ENCODE measurements at regions not wholly inside any gene's neighbourhood (a gene's known extent, or its start where the extent isn't known, plus 50 kb on each side); places are given as distances from the start of the nearest gene placed in this dataset.
"Not testable (repeated sequence)": the region's sequence is repeated elsewhere in the genome, so short reads cannot be mapped to it uniquely, and the experiment has no call there.

GRCh38 chr18:55974521-55974920 is 386.5 kb upstream of the TCF4 start:
- no peaks in the 10 kb centered on the region for H3K9me3 ChIP-seq
- no peaks in the 10 kb centered on the region for H3K36me3 ChIP-seq
- intact Hi-C loops (cut with DNase I): no loop called here

GRCh38 chr18:55968550-55968949 is 380.6 kb upstream of the TCF4 start:
- H3K36me3 ChIP-seq: no peaks in the 10 kb centered on the region
- no peaks in the 10 kb centered on the region for H3K4me1 ChIP-seq
- intact Hi-C loops (cut with DNase I): no loop called here
- DNase-seq (no peak), ATAC-seq (no peak)
- H3K9me3 ChIP-seq: no peaks in the 10 kb centered on the region
- H3K4me3 ChIP-seq: no peak overlapping the region
- H3K27me3 ChIP-seq: no peaks in the 10 kb centered on the region
- no peak for TF ChIP-seq CTCF (IDR thresholded peaks at IDR 0.05)
- H3K27ac ChIP-seq: no peak overlapping the region

More at GRCh38 chr18:55974521-55974920, 386.5 kb upstream of the TCF4 start:
- H3K4me1 ChIP-seq: no peaks in the 10 kb centered on the region
- TF ChIP-seq CTCF (IDR thresholded peaks at IDR 0.05): no peak
- H3K4me3 ChIP-seq: no peak overlapping the region
- no peaks in the 10 kb centered on the region for H3K27me3 ChIP-seq
- ATAC-seq: no peak
- DNase-seq: no peak
- no peak overlapping the region for H3K27ac ChIP-seq

GRCh38 chr18:55967019-55967418 is 379.0 kb upstream of the TCF4 start:
- Histone ChIP-seq H3K9me3 (no peaks in the 10 kb centered on the region), H3K27ac (no peak overlapping the region), H3K27me3 (no peaks in the 10 kb centered on the region), H3K4me1 (no peaks in the 10 kb centered on the region), H3K36me3 (no peaks in the 10 kb centered on the region), H3K4me3 (no peak overlapping the region)
- no peak for ATAC-seq
- no peak for TF ChIP-seq CTCF (IDR thresholded peaks at IDR 0.05)
- intact Hi-C loops (cut with DNase I): no loop called here
- no peak for DNase-seq

- Histone ChIP-seq H3K4me1 (no peaks in the 10 kb centered on the region), H3K27ac (no peak overlapping the region), H3K9me3 (no peaks in the 10 kb centered on the region), H3K4me3 (no peak overlapping the region), H3K27me3 (no peaks in the 10 kb centered on the region), H3K36me3 (no peaks in the 10 kb centered on the region)
- DNase-seq (no peak), ATAC-seq (no peak)
- TF ChIP-seq CTCF (IDR thresholded peaks at IDR 0.05): no peak
- intact Hi-C loops (cut with DNase I): no loop called here
These were observed 376.2 kb upstream of the TCF4 start for GRCh38 chr18:55964171-55964570.

GRCh38 chr18:55953326-55953725 is 365.3 kb upstream of the TCF4 start:
- H3K27ac ChIP-seq: no peak overlapping the region
- ATAC-seq: no peak

GRCh38 chr18:55951738-55952137 is 363.7 kb upstream of the TCF4 start:
- DNase-seq; H3K4me3 ChIP-seq; ATAC-seq; H3K4me1 ChIP-seq; intact Hi-C loops (cut with DNase I); H3K27ac ChIP-seq; H3K27me3 ChIP-seq; H3K9me3 ChIP-seq; H3K36me3 ChIP-seq: not testable (repeated sequence)

More at GRCh38 chr18:55953326-55953725, 365.3 kb upstream of the TCF4 start:
- Histone ChIP-seq H3K4me3 (no peak overlapping the region), H3K9me3 (no peaks in the 10 kb centered on the region), H3K4me1 (no peaks in the 10 kb centered on the region), H3K27me3 (no peaks in the 10 kb centered on the region), H3K36me3 (no peaks in the 10 kb centered on the region)
- DNase-seq: no peak
- TF ChIP-seq CTCF (IDR thresholded peaks at IDR 0.05): no peak
- intact Hi-C loops (cut with DNase I): no loop called here
